Mesenchymal stem cell (in vitro differentiated cells and primary cell): ENCODE measurements at regions not wholly inside any gene's neighbourhood (a gene's known extent, or its start where the extent isn't known, plus 50 kb on each side); places are given as distances from the start of the nearest gene placed in this dataset.

Source experiments
- DNase-seq: peaks from one replicate; pipeline ENCODE4 v3.0.0-alpha.2; 2013
- H2AFZ ChIP-seq: one replicate; pipeline ENCODE4 v1.6.1; 2013; ENCODE audit warnings: low read depth, mild to moderate bottlenecking, control low read depth, inconsistent platforms, low read length, moderate library complexity
- H2AK5ac ChIP-seq: 2 replicates; pipeline ENCODE4 v1.6.1; 2013; ENCODE audit warnings: low read length, moderate library complexity, mild to moderate bottlenecking, inconsistent platforms; ENCODE audit not compliant: severe bottlenecking
- H2BK120ac ChIP-seq: one replicate; pipeline ENCODE4 v1.6.1; 2013; ENCODE audit warnings: low read depth, mild to moderate bottlenecking, inconsistent platforms, low read length, moderate library complexity
- H2BK12ac ChIP-seq, 2 experiments: one replicate each; pipeline ENCODE4 v1.6.1; 2013; ENCODE audit warnings: inconsistent platforms in 2 of 2, low read length in 2 of 2, mild to moderate bottlenecking in 2 of 2, moderate library complexity in 2 of 2, control low read depth in 1 of 2
- H2BK15ac ChIP-seq: one replicate; pipeline ENCODE4 v1.6.1; 2013; ENCODE audit warnings: mild to moderate bottlenecking, low read depth, inconsistent platforms; ENCODE audit not compliant: poor library complexity, severe bottlenecking
- H2BK5ac ChIP-seq: 2 replicates; pipeline ENCODE4 v1.6.1; 2013; ENCODE audit warnings: low read depth, mild to moderate bottlenecking, low read length, control low read depth, inconsistent platforms; ENCODE audit not compliant: poor library complexity, severe bottlenecking
- H3K14ac ChIP-seq, 2 experiments: one replicate each; pipeline ENCODE4 v1.6.1; 2013; ENCODE audit warnings: inconsistent platforms in 2 of 2, low read length in 2 of 2, control low read depth in 1 of 2, mild to moderate bottlenecking in 1 of 2, moderate library complexity in 1 of 2
- H3K18ac ChIP-seq, 2 experiments: one replicate each; pipeline ENCODE4 v1.6.1; 2013; ENCODE audit warnings: inconsistent platforms in 2 of 2, low read length in 2 of 2, control low read depth in 1 of 2, low read depth in 1 of 2, mild to moderate bottlenecking in 1 of 2
- H3K23ac ChIP-seq, 2 experiments: one replicate each; pipeline ENCODE4 v1.6.1; 2013; ENCODE audit warnings: inconsistent platforms in 2 of 2, low read length in 2 of 2, mild to moderate bottlenecking in 2 of 2, moderate library complexity in 2 of 2, control low read depth in 1 of 2
- H3K27ac ChIP-seq: 2 replicates; pipeline ENCODE4 v1.5.1; 2013; ENCODE audit warnings: mild to moderate bottlenecking, moderate library complexity, low read length, control low read depth, inconsistent platforms; ENCODE audit not compliant: poor library complexity, severe bottlenecking
- H3K27me3 ChIP-seq, 2 experiments: 2 replicates each; pipeline versions ENCODE4 v1.6.1 to v1.7.0; 2013; ENCODE audit warnings: low read length in 2 of 2, mild to moderate bottlenecking in 2 of 2, moderate library complexity in 2 of 2, control low read depth in 1 of 2, inconsistent platforms in 1 of 2; ENCODE audit not compliant: control insufficient read depth in 1 of 2, insufficient read depth in 1 of 2
- H3K36me3 ChIP-seq, 2 experiments: 2 replicates each; pipeline versions ENCODE4 v1.6.1 to v1.7.0; 2013; ENCODE audit warnings: low read length in 2 of 2, control low read depth in 1 of 2, inconsistent platforms in 1 of 2, low read depth in 1 of 2, mild to moderate bottlenecking in 1 of 2; ENCODE audit not compliant: insufficient read depth in 2 of 2, control insufficient read depth in 1 of 2
- H3K4ac ChIP-seq, 2 experiments: one replicate each; pipeline ENCODE4 v1.6.1; 2013; ENCODE audit warnings: inconsistent platforms in 2 of 2, low read length in 2 of 2, mild to moderate bottlenecking in 2 of 2, moderate library complexity in 2 of 2, control low read depth in 1 of 2, low read depth in 1 of 2
- H3K4me1 ChIP-seq: 2 replicates; pipeline ENCODE4 v1.6.1; 2013; ENCODE audit warnings: low read depth, low read length, control low read depth; ENCODE audit not compliant: control insufficient read depth, insufficient read depth
- H3K4me2 ChIP-seq: 2 replicates; pipeline ENCODE4 v1.6.1; 2013; ENCODE audit warnings: low read length, mild to moderate bottlenecking, inconsistent platforms; ENCODE audit not compliant: poor library complexity, severe bottlenecking
- H3K4me3 ChIP-seq, 2 experiments: 2 replicates each; pipeline versions ENCODE4 v1.5.1 to v1.7.0; 2013; ENCODE audit warnings: low read length in 2 of 2, mild to moderate bottlenecking in 2 of 2, control low read depth in 1 of 2, low read depth in 1 of 2; ENCODE audit not compliant: insufficient read depth in 1 of 2
- H3K79me1 ChIP-seq: replicated peaks from 2 replicates; pipeline ENCODE4 v1.6.1; 2013; ENCODE audit warnings: mild to moderate bottlenecking, control low read depth, low read length, inconsistent platforms; ENCODE audit not compliant: poor library complexity, severe bottlenecking
- H3K9ac ChIP-seq: 2 replicates; pipeline ENCODE4 v1.7.0; 2013; ENCODE audit warnings: mild to moderate bottlenecking, low read length, moderate library complexity
- H3K9me3 ChIP-seq: 2 replicates; pipeline ENCODE4 v1.7.0; 2013; ENCODE audit warnings: mild to moderate bottlenecking, low read length; ENCODE audit not compliant: control insufficient read depth
- H4K8ac ChIP-seq: one replicate; pipeline ENCODE4 v1.6.1; 2013; ENCODE audit warnings: inconsistent platforms, mild to moderate bottlenecking, low read length, moderate library complexity
- H4K91ac ChIP-seq: one replicate; pipeline ENCODE4 v1.6.1; 2013; ENCODE audit warnings: mild to moderate bottlenecking, low read length, inconsistent platforms
- WGBS: methylation state at CpG from one replicate; pipeline ENCODE4 v1.1.7; 2013; ENCODE audit warnings: mixed read lengths; 5-methylcytosine and 5-hydroxymethylcytosine counted together

DNA sequence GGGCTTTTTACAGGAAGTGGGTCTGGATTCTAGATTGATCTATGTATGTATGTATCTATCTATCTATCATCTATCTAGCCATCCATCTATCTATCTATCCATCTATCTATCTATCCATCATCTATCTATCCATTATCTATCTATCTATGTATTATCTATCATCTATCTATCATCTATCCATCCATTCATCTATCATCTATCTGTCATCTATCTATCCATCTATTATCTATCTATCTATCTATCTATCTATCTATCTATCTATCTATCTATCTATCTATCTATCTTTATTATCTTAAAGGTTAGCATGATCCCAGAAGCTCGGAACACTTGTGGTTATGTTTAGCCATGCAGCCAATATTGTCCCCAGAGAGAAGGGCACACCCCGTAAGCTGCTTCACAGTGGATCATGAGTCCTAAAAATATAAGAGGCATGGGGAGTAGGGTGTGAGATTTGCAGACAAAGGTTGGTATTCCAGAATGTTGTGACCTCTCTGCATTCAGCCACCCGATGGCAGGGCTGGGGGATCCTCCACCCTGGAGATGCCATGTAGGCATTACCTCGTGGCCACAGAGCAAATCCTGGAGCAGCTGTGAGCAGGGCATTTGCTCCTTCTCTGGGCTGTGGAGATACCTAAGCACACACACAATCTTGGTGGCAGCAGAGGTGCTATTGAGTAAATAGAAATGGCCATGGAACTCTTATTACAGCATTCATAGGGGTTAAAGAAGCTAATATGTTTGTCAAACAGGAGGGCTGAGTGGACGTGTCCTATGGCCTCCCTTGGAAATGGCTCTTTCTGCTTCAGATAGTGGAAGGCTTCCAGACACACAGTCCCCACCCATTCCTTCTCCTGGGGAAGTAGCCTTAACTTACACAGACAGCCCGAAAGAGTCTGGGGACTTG lies 310.0 kb upstream of the TSHZ3 start:
- H2BK12ac ChIP-seq: peak overlapping the region in 1 of 2 experiments; percentile 35
- H2BK120ac ChIP-seq: no peak overlapping the region
- no peak overlapping the region for H2AK5ac ChIP-seq
- H3K23ac ChIP-seq: no peak overlapping the region
- H3K18ac ChIP-seq: no peak overlapping the region
- H4K8ac ChIP-seq: no peak overlapping the region
- 81% methylated on average over 6 of the region's 6 CpGs for WGBS
- no peak overlapping the region for H3K4me2 ChIP-seq
- H2BK5ac ChIP-seq: no peak overlapping the region
- H2AFZ ChIP-seq: no peak overlapping the region
- H4K91ac ChIP-seq: peak overlapping the region; percentile 5
- no peak for DNase-seq
- no peaks in the 10 kb centered on the region for H3K4me1 ChIP-seq
- no peak overlapping the region for H3K4me3 ChIP-seq
- no peak overlapping the region for H3K9ac ChIP-seq
- no peak overlapping the region for H2BK15ac ChIP-seq
- no peak overlapping the region for H3K27ac ChIP-seq
- no peaks in the 10 kb centered on the region for H3K36me3 ChIP-seq
- H3K79me1 ChIP-seq: no peaks in the 10 kb centered on the region
- H3K14ac ChIP-seq: no peak overlapping the region
- H3K4ac ChIP-seq: no peak overlapping the region
- H3K27me3 ChIP-seq: peaks cover 0 to 29% of the 10 kb centered on the region in 2 experiments
- no peaks in the 10 kb centered on the region for H3K9me3 ChIP-seq

DNA sequence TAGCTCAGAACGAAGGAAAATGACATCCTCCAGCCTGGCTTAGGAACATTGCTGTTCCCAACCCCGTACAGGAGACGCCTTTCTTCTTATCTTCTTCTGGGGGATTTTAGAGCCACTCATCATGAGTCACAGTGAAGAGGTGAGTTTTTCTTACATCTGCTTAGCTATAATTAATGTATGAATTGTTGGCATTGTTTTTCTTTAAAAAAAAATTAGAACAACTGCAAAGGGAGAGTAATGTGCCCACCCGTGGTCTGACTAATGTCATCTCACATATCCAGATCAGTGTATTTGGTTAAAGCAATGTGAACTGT lies 310.6 kb upstream of the TSHZ3 start:
- DNase-seq: peak; percentile 17
- H3K27me3 ChIP-seq: peaks cover 0 to 29% of the 10 kb centered on the region in 2 experiments
- H3K36me3 ChIP-seq: no peaks in the 10 kb centered on the region
- H3K79me1 ChIP-seq: no peaks in the 10 kb centered on the region
- H3K4me3 ChIP-seq: no peak overlapping the region
- no peak overlapping the region for H3K4ac ChIP-seq
- H4K8ac ChIP-seq: no peak overlapping the region
- H2BK15ac ChIP-seq: no peak overlapping the region
- H2BK5ac ChIP-seq: no peak overlapping the region
- H3K4me1 ChIP-seq: no peaks in the 10 kb centered on the region
- no peak overlapping the region for H2AFZ ChIP-seq
- H3K9ac ChIP-seq: no peak overlapping the region
- H3K23ac ChIP-seq: no peak overlapping the region
- peak overlapping the region; percentile 5 for H4K91ac ChIP-seq
- no peak overlapping the region for H3K14ac ChIP-seq
- no peaks in the 10 kb centered on the region for H3K9me3 ChIP-seq
- no peak overlapping the region for H2BK12ac ChIP-seq
- no peak overlapping the region for H2BK120ac ChIP-seq
- H2AK5ac ChIP-seq: no peak overlapping the region
- H3K4me2 ChIP-seq: no peak overlapping the region
- H3K18ac ChIP-seq: no peak overlapping the region
- H3K27ac ChIP-seq: no peak overlapping the region
- WGBS: 60% methylated on average over 1 of the region's 4 CpGs

DNA sequence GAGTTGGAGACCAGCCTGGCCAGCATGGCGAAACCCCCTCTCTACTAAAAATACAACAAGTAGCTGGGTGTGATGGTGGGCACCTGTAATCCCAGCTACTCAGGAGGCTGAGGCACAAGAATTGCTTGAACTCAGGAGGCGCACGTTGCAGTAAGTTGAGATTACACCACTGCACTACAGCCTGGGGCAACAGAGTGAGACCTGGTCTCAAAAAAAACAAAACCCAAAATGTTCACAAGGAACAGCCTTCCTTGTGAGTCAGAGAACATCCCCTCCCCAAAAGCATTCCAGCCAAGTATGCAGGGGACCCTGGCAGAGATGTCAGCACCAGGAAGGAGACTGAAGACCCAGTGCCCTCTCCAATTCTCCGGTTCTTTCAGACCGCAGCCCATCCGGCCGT lies 314.9 kb upstream of the TSHZ3 start:
- Histone ChIP-seq H3K4me3 (no peak overlapping the region), H3K4me2 (no peak overlapping the region), H3K14ac (no peak overlapping the region), H2BK15ac (no peak overlapping the region), H3K27me3 (peaks cover 0 to 18% of the 10 kb centered on the region in 2 experiments), H3K9me3 (no peaks in the 10 kb centered on the region), H3K79me1 (no peaks in the 10 kb centered on the region), H2AK5ac (no peak overlapping the region), H2BK5ac (no peak overlapping the region), H3K36me3 (no peaks in the 10 kb centered on the region), H2BK120ac (no peak overlapping the region), H2AFZ (no peak overlapping the region), H3K18ac (no peak overlapping the region), H3K23ac (no peak overlapping the region), H3K4ac (no peak overlapping the region), H4K91ac (no peak overlapping the region), H3K9ac (no peak overlapping the region), H4K8ac (no peak overlapping the region), H3K27ac (no peak overlapping the region), H3K4me1 (no peaks in the 10 kb centered on the region), H2BK12ac (no peak overlapping the region)
- WGBS: 97% methylated on average over 3 of the region's 7 CpGs
- DNase-seq: no peak

DNA sequence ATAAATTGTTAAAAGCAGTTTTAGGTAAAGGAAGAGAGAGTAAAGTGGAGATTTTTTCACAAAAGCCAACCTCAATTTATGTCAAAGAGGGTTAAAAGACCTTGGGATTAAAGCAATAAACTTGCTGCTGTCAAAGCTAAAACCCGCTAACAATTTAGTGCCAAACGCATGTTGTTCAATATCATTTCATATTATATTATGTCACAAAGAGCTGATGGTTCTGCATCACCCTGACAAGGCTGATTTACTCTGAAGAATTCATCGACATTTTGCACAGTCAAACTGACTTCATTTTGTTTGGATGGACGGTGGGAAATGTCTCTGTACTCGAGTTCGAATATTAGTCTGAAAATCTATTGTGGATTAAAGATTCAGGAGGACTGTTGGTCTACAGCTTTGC lies 315.8 kb upstream of the TSHZ3 start:
- H3K36me3 ChIP-seq: no peaks in the 10 kb centered on the region
- no peaks in the 10 kb centered on the region for H3K9me3 ChIP-seq
- H3K18ac ChIP-seq: no peak overlapping the region
- H3K4me1 ChIP-seq: no peaks in the 10 kb centered on the region
- H3K9ac ChIP-seq: no peak overlapping the region
- H2AK5ac ChIP-seq: no peak overlapping the region
- no peak overlapping the region for H4K91ac ChIP-seq
- H2AFZ ChIP-seq: no peak overlapping the region
- no peak overlapping the region for H2BK120ac ChIP-seq
- no peak overlapping the region for H2BK5ac ChIP-seq
- no peak overlapping the region for H3K23ac ChIP-seq
- no peak overlapping the region for H2BK15ac ChIP-seq
- H3K4me2 ChIP-seq: no peak overlapping the region
- no peak for DNase-seq
- WGBS: 92% methylated on average over 6 of the region's 6 CpGs
- H2BK12ac ChIP-seq: no peak overlapping the region
- H3K14ac ChIP-seq: no peak overlapping the region
- H3K79me1 ChIP-seq: no peaks in the 10 kb centered on the region
- H3K27me3 ChIP-seq: peaks cover 0 to 14% of the 10 kb centered on the region in 2 experiments
- H3K4me3 ChIP-seq: no peak overlapping the region
- H3K27ac ChIP-seq: no peak overlapping the region
- H3K4ac ChIP-seq: no peak overlapping the region
- H4K8ac ChIP-seq: no peak overlapping the region
